NCI-H510A treated with DMSO at 0.1 percent for 48 hours (cell line): ENCODE measurements at regions not wholly inside any gene's neighbourhood (a gene's known extent, or its start where the extent isn't known, plus 50 kb on each side); places are given as distances from the start of the nearest gene placed in this dataset.
"Not testable (repeated sequence)": the region's sequence is repeated elsewhere in the genome, so short reads cannot be mapped to it uniquely, and the experiment has no call there.

Source experiments
- DNase-seq: peaks from one replicate; lab custom pipeline; 2025; lab: John Stamatoyannopoulos, UW

DNA sequence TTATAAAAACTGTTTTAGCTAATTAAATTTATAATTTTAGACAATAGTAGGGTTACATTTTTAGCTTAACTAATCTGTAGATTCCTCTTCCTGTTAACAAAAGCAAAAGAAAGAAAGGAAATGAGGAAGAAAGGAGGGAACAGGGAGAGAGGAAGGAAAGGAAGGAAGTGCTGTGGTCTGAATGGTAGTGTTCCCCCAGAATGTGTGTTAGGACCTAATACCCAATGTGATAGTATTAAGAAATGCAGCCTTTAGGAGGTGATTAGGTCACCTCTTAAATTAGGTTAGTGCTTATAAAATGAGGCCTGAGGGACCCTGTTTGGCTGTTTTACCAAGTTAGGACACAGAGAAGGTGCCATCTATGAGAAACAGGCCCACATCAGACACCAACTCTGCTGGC, 136.9 kb upstream of the SAMSN1 start:
- no peak for DNase-seq

DNA sequence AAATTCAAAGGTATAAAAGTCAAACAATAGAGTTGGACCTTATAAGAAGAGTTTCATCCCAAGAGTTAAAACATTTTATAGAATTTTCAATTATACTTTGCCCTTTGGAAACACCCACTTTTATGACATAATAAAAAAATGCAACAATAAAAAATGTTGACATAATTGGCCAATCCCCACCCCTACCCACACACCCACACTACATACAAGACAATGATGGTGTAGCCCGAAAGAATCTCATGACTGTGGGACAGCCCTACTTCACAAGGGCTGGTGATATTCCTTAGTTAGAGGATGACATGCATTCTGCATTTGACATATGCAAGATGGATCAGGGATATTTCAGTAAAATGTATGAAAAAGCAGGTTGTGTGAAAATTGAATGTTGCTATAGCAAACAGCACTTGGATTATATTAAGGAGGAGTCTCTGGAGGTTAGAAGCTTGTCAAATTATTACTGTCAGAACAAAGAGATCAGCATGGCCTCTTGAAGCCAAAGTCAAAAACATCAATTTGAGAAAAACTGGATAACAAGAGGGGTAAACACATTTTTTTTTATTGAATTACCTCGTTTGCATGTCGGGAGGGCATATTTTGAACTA, 133.0 kb upstream of the SAMSN1 start:
- no peak for DNase-seq

DNA sequence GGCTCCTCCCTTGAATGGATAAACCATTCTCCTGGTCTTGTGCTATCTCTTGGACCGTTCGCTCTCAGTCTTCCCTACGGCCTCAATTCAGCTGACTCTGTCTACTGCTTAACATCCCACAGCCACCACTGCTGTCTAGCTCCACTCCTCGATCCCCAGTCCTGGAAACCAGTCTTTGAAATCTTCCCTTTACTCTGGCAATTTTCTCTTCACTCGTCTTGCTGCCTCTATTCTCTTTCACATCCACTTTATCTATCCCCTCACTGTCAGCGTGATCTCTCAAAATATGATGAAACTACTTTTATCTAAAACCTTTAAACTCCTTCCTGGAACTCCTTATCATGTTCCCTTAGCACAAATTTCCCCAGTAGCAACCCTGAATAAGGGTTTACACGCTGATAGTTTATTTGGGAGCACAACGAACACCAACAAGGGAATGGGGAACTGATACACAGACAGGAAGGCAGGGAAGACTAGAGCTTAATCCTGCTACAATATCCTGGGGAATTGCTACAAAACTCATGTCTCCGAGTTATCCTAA, 131.6 kb upstream of the SAMSN1 start:
- DNase-seq: no peak

DNA sequence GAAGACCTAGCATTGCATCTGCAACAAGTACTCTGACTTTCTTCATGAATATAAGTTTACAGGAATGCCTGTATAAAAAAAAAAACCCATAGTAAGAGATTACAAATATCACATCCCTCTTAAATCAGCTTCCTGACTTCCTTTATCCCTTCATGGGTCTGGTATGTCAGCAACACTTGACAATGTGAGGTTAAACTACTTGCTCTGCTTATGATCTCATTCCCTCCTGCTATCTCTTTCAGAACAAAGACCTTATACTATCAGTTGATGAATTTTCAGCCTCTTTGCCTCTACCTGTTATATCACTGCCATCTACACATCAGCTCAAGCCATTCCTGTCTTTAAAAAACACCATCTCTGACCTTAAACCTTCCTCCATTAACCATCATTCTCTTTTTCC, 130.9 kb upstream of the SAMSN1 start:
- DNase-seq: no peak

DNA sequence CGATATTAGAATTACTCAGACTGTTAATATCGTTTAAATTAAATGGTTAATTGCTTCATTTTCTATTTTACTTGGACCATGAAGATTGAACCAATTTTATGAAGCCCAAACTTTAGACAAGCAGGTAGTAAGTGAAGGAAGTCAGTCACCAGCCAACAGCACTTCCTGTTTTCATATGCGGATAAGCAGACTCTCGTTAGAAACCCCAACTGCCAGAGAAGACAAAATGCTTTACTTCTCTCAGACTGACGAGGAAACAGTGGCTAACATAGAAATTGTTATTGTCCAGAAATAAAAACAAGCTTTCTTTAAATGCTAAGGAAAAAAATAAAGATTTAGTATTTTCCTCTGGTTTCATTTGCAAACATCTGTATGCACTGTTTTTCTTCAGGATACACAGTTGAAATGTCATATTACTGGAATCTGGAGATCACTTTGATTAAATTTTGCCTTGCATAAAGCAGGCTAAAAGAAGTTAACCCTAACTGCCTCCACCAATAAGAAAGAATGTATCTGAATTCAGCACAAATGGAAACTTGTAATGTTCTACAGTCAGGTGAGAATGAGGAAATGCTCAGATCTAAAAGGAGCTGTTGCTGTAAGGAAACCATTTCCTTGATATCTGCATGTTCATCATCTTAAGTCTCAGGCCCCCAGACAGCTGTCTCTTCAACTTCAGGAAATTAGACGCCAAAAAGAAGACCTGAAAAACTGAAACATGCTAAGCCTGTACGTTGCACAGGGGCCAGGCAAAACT, 129.8 kb upstream of the SAMSN1 start:
- no peak for DNase-seq

DNA sequence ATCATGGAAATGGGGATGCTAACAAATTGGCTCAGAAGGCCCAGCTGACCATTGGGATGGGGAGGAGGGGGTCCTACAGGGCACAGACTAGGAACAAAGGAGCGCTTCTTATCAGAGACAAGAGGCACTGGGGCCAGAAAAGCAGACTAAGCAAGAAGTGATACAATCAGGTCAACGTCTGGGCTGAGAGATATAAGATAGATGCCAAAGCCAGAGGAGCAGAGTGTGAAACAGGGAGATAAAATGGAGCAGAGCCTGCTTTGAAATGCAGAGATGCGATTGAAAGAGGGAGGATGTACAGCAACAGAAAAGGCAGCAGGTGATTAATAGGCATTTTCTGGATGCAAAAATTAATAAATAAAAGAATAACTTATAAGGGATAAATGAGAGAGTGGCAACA, 127.5 kb upstream of the SAMSN1 start:
- DNase-seq: no peak

DNA sequence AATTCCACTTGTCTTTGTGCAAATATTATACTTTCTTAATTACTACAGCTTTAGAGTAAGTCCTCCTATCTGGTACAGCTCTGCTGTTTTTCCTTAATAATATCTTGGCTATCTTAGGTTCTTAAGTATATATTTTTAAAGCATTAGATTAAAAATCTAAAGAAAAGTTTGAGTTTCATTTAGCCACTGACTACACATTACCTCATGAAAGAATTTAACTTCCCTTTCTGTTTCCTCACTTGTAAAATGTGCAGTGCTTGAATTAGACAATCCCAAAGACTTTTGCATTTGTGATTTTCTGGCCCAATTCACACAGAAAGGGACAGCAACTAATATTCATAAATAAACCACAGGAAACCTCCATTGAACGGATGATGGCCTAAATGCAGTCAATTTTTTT, 126.4 kb upstream of the SAMSN1 start:
- DNase-seq: no peak

DNA sequence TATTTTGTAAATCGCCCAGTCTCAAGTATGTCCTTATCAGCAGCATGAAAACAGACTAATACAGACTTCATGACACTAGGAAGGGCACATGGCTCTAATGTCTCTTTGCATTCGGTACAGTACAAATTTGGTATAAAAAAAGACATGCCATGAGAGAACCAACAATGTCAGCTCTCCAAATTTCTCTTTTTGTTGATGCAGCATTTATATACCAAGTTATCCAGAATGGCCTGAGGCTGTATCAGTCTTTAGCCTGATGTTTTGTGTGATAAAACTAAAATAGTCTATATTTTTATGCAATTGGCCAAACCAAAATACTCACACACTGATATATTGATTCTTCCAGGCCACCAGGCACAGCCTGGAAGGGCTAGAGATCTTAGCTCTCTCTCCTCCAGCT, 124.3 kb upstream of the SAMSN1 start:
- DNase-seq: no peak

DNA sequence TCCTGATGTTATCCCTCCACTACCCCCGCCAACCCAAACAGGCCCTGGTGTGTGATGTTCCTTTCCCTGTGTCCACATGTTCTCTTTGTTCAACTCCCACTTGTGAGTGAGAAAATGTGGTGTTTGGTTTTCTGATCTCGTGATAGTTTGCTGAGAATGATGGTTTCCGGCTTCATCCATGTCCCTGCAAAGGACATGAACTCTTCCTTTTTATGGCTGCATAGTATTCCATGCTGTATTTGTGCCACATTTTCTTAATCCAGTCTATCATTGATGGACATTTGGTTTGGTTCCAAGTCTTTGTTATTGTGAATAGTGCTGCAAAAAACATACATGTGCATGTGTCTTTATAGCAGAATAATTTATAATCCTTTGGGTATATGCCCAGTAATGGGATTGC, 123.0 kb upstream of the SAMSN1 start:
- DNase-seq: not testable (repeated sequence)

DNA sequence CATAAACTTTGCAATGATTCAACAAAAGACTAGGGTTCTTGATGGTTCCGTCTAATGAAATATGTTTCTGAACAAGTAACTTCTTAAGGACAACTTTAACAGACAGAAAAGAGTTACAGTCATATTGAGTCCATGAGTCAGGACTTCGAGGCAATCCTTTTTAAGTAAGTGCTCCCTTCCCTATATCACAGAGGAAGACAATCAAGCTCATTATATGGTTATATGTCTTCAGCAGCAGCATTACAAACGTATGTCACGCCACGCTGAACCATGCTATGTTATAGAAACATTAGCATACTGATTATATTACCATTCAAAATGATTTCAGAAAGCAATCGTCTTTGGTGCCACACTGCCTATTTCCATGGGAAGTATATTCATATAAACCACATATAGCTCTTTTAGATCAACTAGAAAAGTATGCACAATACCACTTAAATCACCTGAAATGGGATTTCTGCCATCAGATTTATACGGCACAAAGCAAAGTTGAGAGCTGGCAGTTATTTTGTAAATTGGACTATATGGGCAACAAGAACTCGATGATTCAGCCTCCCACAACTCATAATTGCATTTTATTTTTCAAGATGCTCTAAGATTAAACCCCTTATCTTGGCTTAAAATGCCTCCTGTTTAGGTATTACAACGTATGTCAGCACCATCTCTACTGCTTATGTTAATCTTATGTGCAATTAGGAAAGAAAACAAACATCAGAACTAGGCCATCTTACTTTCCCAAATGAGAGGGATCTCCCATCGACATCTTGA, 111.3 kb upstream of the SAMSN1 start:
- no peak for DNase-seq

DNA sequence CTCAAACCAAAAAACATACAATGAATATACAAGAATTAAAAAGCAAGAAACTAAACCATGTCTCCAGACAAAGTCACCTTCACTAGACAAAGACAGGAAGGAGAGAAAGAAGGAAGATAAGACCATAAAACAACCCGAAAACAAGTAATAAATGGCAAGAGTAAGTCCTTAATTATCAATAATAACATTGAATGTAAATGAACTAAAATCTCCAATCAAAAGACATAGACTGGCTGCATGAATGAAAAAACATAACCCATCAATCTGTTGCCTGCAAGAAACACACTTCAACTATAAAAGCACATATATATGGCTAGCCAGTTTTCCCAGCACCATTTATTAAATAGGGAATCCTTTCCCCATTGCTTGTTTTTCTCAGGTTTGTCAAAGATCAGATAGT, 100.8 kb upstream of the SAMSN1 start:
- no peak for DNase-seq

DNA sequence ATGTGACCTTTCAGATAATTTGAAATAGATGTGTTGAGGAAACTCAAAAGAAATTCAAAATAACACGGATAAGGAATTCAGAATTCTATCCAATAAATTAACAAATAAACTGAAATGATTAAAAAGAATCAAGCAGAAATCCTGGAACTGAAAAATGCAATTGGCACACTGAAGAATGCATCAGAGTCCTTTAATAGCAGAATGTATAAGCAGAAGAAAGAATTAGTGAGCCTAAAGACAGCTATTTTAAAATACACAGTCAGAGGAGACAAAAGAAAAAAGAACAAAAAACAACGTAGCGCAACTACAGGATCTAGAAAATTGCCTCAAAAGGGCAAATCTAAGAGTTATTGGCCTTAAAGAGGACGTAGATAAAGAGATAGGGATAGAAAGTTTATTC, 99.6 kb upstream of the SAMSN1 start:
- no peak for DNase-seq

DNA sequence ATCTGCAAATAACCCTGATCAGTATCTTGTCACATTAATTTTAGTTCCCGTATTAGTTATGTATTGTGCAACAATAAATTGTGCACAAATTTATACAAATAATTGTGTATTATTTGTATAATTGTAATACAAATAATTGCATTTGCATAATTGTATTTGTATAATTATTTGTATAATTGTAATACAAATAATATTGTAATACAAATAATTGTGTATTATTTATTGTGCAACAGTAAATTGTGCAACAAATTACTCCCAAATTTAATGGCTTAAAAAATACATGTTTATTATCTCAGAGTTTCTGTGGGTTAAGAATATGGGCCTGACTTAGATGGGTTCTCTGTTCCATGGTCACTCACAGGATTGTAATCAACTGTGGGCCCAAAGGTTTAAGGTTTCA, 86.2 kb upstream of the SAMSN1 start:
- DNase-seq: no peak

DNA sequence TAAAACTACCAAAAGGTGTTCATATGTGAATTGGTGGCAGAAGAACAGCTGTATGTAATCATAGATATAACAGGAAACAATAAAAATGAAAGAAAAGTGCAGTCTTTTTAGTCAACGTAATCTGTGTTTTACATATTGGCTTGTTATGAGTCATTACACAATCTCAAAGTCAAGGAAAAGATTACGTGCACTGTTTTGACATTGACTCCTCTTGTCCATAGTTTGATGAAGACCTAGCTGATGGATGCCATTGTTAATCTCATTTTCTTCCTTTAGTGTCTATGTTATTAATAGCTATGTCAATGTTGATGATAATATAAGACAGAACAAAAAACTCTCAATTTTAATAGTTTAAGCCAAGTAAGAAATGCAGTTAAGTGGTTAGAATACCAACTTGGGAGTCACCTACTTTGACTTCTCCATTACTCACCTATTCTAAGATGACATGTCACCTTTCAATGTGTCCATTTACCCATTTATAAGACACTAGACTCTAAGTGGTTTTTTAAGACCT, 84.5 kb upstream of the SAMSN1 start:
- DNase-seq: no peak

DNA sequence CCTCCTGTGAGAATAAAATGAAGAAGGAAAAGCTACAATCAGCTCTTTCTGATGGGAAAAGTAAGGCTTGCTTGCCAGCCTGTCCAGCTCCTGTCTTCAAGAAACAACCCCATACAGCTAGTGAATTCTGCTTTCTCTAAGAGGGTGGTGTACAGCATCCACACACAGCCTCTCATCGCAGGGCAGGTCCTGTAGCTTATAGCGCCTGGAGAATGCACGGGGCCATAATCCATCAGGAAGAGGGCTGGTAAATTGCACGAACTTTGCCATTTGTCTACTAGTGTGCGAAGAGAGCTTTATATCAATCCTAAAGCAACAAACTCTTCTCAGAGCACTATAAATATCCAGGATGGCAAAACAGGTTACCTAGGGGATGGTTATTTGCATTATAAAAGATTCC, 83.3 kb upstream of the SAMSN1 start:
- no peak for DNase-seq

DNA sequence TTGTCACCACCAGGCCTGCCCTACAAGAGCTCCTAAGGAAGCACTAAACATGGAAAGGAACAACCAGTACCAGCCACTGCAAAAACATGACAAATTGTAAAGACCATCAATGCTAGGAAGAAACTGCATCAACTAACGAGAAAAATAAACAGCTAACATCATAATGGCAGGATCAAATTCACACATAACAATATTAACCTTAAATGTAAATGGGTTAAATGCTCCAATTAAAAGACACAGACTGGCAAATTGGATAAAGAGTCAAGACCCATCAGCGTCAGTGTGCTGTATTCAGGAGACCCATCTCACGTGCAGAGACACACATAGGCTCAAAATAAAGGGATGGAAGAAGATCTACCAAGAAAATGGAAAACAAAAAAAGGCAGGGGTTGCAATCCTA, 77.0 kb upstream of the SAMSN1 start:
- DNase-seq: not testable (repeated sequence)

DNA sequence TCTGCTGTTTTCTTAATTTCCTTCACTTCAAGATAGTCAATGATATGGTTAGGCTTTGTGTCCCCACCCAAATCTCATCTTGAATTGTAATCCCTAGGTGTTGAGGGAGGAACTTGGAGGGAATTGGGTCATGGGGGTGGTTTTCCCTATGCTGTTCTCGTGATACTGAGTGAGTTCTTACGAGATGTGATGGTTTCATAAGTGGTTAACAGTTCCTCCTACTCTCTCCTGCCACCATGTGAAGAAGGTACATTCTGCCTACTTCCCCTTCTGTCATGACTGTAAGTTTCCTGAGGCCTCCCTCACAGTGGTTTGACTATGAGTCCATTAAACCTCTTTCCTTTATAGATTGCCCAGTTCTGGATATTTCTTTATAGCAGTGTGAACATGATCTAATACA, 74.0 kb upstream of the SAMSN1 start:
- no peak for DNase-seq

DNA sequence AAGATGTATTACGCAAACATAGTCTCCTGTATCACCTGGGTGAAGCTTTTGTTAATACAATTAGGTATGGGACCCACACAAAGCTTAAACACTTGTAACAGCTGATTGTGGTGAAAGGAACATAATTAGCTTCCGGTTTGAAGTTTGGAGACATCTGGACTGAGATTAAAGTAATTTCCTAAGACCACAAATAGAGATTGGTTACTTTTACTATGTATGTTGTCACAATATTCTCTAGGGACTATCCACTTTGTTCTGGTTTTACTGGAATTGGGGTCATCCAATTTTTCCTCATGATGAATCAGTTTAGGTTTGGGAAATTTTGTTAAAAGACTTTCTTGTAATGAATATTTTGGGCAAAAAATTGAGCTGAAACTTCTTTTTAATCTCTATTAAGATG, 71.8 kb upstream of the SAMSN1 start:
- DNase-seq: no peak

DNA sequence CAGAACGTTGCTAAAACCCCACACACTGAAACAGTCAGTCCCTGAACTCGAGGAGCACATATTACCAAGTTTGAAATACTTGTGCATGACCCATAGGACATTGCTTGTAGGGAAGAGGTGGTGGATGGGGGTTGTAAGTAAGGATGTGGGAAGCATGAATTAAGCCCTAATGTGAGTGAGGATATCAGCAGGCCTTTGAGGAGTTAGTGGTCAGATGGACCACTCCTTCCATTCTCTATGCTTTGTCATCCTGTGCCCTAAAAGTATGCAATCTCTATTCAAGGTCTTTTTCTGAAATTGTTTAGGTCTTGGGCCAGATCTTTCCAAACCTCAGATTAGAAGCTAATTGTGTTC, 70.9 kb upstream of the SAMSN1 start:
- DNase-seq: no peak

DNA sequence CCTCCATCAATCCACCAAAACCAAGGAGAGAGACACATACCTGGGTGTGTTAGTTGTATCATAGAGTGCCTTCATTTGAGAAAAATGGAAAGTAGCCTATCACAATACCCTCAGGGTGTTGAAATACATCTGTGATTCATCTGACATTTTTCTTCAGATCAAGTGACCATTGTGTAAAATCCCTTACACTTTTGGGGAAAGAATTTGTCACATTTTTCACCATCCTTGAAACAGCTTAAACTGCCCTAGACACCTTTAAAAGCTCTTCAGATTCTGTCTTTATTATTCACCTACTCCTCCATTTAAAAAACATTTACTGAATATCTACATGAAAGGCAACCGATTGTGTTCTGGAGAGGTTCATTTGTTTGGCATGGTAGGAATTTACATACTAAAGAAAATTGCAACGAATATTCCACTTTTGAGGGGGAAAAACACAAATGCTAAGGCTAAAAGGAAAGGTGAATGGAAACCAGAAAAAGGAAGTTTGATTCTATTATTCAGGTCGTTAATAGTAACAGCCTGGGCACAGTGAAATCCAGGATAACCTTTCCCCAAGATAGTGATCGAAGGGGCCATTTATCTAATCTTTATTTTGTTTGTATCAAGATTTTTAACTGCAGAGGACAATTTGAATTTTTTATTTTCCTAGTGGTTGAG, 70.4 kb upstream of the SAMSN1 start:
- DNase-seq: no peak

DNA sequence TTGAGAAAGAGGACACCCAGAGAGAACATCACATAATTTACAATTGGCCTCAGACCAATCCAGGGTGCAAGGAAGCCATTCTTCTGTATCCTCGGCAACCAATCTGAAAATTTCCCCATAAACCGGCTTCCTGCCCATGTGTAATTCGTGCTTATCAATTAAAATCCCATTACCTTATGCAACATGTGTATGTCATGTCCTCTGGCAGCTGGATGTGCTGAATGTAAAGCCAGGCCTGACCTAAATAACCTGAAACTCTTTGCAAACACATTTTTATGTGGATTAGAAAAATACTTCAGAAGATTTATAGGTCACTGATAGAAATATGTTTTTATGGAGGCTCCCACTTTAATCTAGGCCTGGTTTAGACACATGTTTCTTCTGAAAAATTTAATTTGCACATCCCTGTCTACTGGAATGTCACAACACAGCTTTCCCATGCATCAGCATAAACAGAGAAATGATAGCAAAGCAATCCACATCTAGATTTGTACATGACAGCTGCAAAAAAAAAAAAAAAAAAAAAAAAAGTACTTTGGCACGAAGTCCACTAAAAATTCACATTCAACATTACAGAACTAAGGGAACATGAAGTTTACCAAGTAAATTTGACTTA, 69.4 kb upstream of the SAMSN1 start:
- no peak for DNase-seq

DNA sequence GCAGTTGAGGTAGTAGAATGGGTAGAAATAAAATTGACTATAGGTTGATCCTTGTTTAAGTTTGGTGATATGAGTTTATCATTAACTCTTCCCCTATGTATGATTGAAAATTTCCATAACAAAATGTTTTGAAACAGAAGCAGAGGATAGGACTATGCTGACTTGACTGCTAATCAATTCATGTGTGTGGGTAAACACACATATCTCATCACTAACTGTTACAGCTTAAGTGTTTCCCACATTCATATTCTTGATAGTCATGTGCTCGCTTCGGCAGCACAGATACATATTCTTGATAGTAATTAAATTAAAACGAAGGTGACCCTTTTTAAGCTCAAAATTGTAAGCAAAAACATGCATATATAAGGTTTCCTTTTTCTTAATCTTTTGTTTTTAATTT, 68.2 kb upstream of the SAMSN1 start:
- no peak for DNase-seq
